SK-N-SH (cell line): ENCODE measurements at regions not wholly inside any gene's neighbourhood (a gene's known extent, or its start where the extent isn't known, plus 50 kb on each side); places are given as distances from the start of the nearest gene placed in this dataset.

Source experiments
- CTCF ChIA-PET: fragments of 300-600, 350-600 bp; formaldehyde crosslinking; extraction: SDS; loops from one replicate; lab custom pipeline; 2021; lab: Yijun Ruan, JAX
- POLR2A ChIA-PET: fragments of 350-600 bp; sonication (Branson Sonifier 250); formaldehyde crosslinking; extraction: SDS; loops from one replicate; lab custom pipeline; 2020; ENCODE audit warnings: antibody characterized with exemption, inconsistent platforms; lab: Yijun Ruan, JAX
- DNase-seq: peaks from one replicate; pipeline ENCODE4 v3.0.0; 2012
- H2AFZ ChIP-seq: fragments of 200-600 bp; sonication (generic); 2 replicates; pipeline ENCODE4 v1.8.1; 2016; ENCODE audit warnings: antibody characterized with exemption, mild to moderate bottlenecking, low read depth
- H3F3A ChIP-seq: fragments of 200-600 bp; sonication (generic); replicated peaks from 2 replicates; pipeline ENCODE3; 2016; ENCODE audit warnings: antibody characterized with exemption, mild to moderate bottlenecking; ENCODE audit not compliant: insufficient read depth
- H3K27ac ChIP-seq, 2 experiments: fragments of 200-500 bp in 1 of 2; fragments of 200-600 bp in 1 of 2; sonication (Bioruptor generic) in 1 of 2; sonication (generic), shearing (Covaris generic) in 1 of 2; 2 replicates each; pipeline versions ENCODE4 v1.5.1 to v1.6.1; 2014 to 2016; ENCODE audit warnings: low read depth in 2 of 2, inconsistent platforms in 1 of 2, low read length in 1 of 2, mild to moderate bottlenecking in 1 of 2, mixed read lengths in 1 of 2
- H3K27me3 ChIP-seq: fragments of 200-600 bp; sonication (generic), shearing (Covaris generic); 2 replicates; pipeline ENCODE4 v1.6.1; 2016; ENCODE audit warnings: mixed run types; ENCODE audit not compliant: insufficient read depth
- H3K36me3 ChIP-seq, 2 experiments: fragments of 200-500 bp in 1 of 2; fragments of 200-600 bp in 1 of 2; sonication (Bioruptor generic) in 1 of 2; sonication (generic) in 1 of 2; replicated peaks in 1 of 2; 2 replicates each; pipeline versions ENCODE3 to v1.5.1; 2014 to 2016; ENCODE audit warnings: low read length in 1 of 2, mild to moderate bottlenecking in 1 of 2; ENCODE audit not compliant: insufficient read depth in 2 of 2, control insufficient read depth in 1 of 2
- H3K4me1 ChIP-seq, 2 experiments: fragments of 200-500 bp in 1 of 2; fragments of 200-600 bp in 1 of 2; sonication (Bioruptor generic) in 1 of 2; sonication (generic), shearing (Covaris generic) in 1 of 2; 2 replicates each; pipeline versions ENCODE4 v1.5.1 to v1.6.1; 2014 to 2016; ENCODE audit warnings: low read depth in 1 of 2, low read length in 1 of 2, mixed run types in 1 of 2; ENCODE audit not compliant: insufficient read depth in 2 of 2, control insufficient read depth in 1 of 2
- H3K4me2 ChIP-seq: fragments of 200-600 bp; sonication (generic), shearing (Covaris generic); 2 replicates; pipeline ENCODE4 v1.6.1; 2017; ENCODE audit warnings: mixed run types
- H3K4me3 ChIP-seq, 2 experiments: fragments of 200-500 bp in 1 of 2; fragments of 200-600 bp in 1 of 2; sonication (Bioruptor generic) in 1 of 2; sonication (generic), shearing (Covaris generic) in 1 of 2; 2 replicates each; pipeline versions ENCODE4 v1.5.1 to v1.8.1; 2014 to 2016; ENCODE audit warnings: low read depth in 2 of 2, inconsistent platforms in 1 of 2, low read length in 1 of 2, mild to moderate bottlenecking in 1 of 2, mixed read lengths in 1 of 2, moderate library complexity in 1 of 2
- H3K79me2 ChIP-seq: fragments of 200-600 bp; sonication (generic); 2 replicates; pipeline ENCODE4 v1.8.1; 2017; ENCODE audit warnings: mild to moderate bottlenecking; ENCODE audit not compliant: insufficient read depth
- H3K9ac ChIP-seq: fragments of 200-600 bp; sonication (generic); 2 replicates; pipeline ENCODE4 v1.6.1; 2017; ENCODE audit warnings: mixed run types
- H3K9me2 ChIP-seq: fragments of 200-600 bp; sonication (generic); 2 replicates; pipeline ENCODE4 v1.6.1; 2017; ENCODE audit warnings: mixed run types
- H3K9me3 ChIP-seq: fragments of 200-600 bp; sonication (generic); 2 replicates; pipeline ENCODE4 v1.6.1; 2017; ENCODE audit warnings: mixed run types, mild to moderate bottlenecking, moderate library complexity
- H4K20me1 ChIP-seq: fragments of 200-600 bp; sonication (generic); 2 replicates; pipeline ENCODE4 v1.6.1; 2017; ENCODE audit warnings: mild to moderate bottlenecking, mixed run types; ENCODE audit not compliant: insufficient read depth
- EP300 ChIP-seq, 2 experiments: IDR thresholded peaks; 2 replicates each; pipeline versions ENCODE4 v1.4.0 to v1.6.1; 2012; ENCODE audit warnings: borderline replicate concordance in 1 of 2, low read depth in 1 of 2, low read length in 1 of 2
- EZH2phosphoT487 ChIP-seq: fragments of 200-600 bp; sonication (generic); IDR thresholded peaks from 2 replicates; pipeline ENCODE4 v1.6.1; 2017; ENCODE audit warnings: low read depth, mixed run types, mild to moderate bottlenecking, antibody characterized with exemption, moderate library complexity, borderline replicate concordance
- FOSL2 ChIP-seq: IDR thresholded peaks from 2 replicates; pipeline ENCODE4 v1.4.0; 2012; ENCODE audit warnings: low read depth, mild to moderate bottlenecking, moderate library complexity, borderline replicate concordance
- FOXM1 ChIP-seq: IDR thresholded peaks from 2 replicates; pipeline ENCODE4 v1.4.0; 2012; ENCODE audit warnings: low read depth, mild to moderate bottlenecking
- GATA2 ChIP-seq: sonication (generic); formaldehyde crosslinking; IDR thresholded peaks from 2 replicates; pipeline ENCODE4 v1.5.0; 2020; ENCODE audit warnings: mild to moderate bottlenecking, missing genetic modification reagents
- MEF2A ChIP-seq: IDR thresholded peaks from 2 replicates; pipeline ENCODE4 v1.4.0; 2012; ENCODE audit warnings: low read depth, borderline replicate concordance
- MXI1 ChIP-seq: IDR thresholded peaks from 2 replicates; pipeline ENCODE4 v1.6.1; 2012; ENCODE audit warnings: mild to moderate bottlenecking, low read depth, low read length, improper control_type of control experiment
- NFIC ChIP-seq: IDR thresholded peaks from 2 replicates; pipeline ENCODE4 v1.4.0; 2012; ENCODE audit warnings: borderline replicate concordance
- NRF1 ChIP-seq: IDR thresholded peaks from 2 replicates; pipeline ENCODE4 v1.6.1; 2012; ENCODE audit warnings: low read depth, mild to moderate bottlenecking, low read length
- POLR2AphosphoS5 ChIP-seq: IDR thresholded peaks from 2 replicates; pipeline ENCODE4 v1.6.1; 2012; ENCODE audit warnings: low read depth, low read length
- RAD21 ChIP-seq: IDR thresholded peaks from 2 replicates; pipeline ENCODE4 v1.6.1; 2012; ENCODE audit warnings: mild to moderate bottlenecking, low read length
- RCOR1 ChIP-seq: fragments of 150-350 bp; IDR thresholded peaks from 2 replicates; pipeline ENCODE4 v1.6.1; 2017; ENCODE audit warnings: antibody characterized with exemption, low read length
- RFX5 ChIP-seq: IDR thresholded peaks from 2 replicates; pipeline ENCODE4 v1.6.1; 2012; ENCODE audit warnings: mild to moderate bottlenecking, improper control_type of control experiment, low read length
- RXRA ChIP-seq: IDR thresholded peaks from 2 replicates; pipeline ENCODE4 v1.4.0; 2012; ENCODE audit warnings: low read depth, mild to moderate bottlenecking, borderline replicate concordance
- SIN3A ChIP-seq: IDR thresholded peaks from 2 replicates; pipeline ENCODE4 v1.6.1; 2012; ENCODE audit warnings: low read depth, mild to moderate bottlenecking, low read length, moderate library complexity, borderline replicate concordance
- SMC3 ChIP-seq: IDR thresholded peaks from 2 replicates; pipeline ENCODE4 v1.6.1; 2012; ENCODE audit warnings: low read depth, low read length, improper control_type of control experiment
- TAF1 ChIP-seq: IDR thresholded peaks from 2 replicates; pipeline ENCODE4 v1.6.1; 2012; ENCODE audit warnings: low read depth, mild to moderate bottlenecking, low read length, moderate library complexity, borderline replicate concordance
- TEAD4 ChIP-seq: IDR thresholded peaks from 2 replicates; pipeline ENCODE4 v1.4.0; 2012; ENCODE audit warnings: mild to moderate bottlenecking, borderline replicate concordance; ENCODE audit not compliant: insufficient read depth
- USF2 ChIP-seq: fragments of 150-350 bp; IDR thresholded peaks from 2 replicates; pipeline ENCODE4 v1.6.1; 2017; ENCODE audit warnings: antibody characterized with exemption, low read length, low read depth, borderline replicate concordance
- WGBS: methylation state at CpG from one replicate; pipeline ENCODE4 v1.1.6; 2017; ENCODE audit warnings: low lambda C conversion rate; 5-methylcytosine and 5-hydroxymethylcytosine counted together
- TF ChIP-seq, protein P1 (sequence below): fragments of 200-600 bp; sonication (generic); IDR thresholded peaks from 2 replicates; pipeline ENCODE4 v1.6.1; 2017; ENCODE audit warnings: antibody characterized with exemption, mild to moderate bottlenecking, moderate library complexity
- TF ChIP-seq, protein P2 (sequence below): IDR thresholded peaks from 2 replicates; pipeline ENCODE4 v1.4.0; 2012; ENCODE audit warnings: low read depth, borderline replicate concordance

GRCh38 chr4:32884198-32884597 is 2164.0 kb downstream of the PCDH7 start (continued):
- no peak for TF ChIP-seq USF2
- TF ChIP-seq EP300 (IDR thresholded peaks at IDR 0.05; ENCODE audit: borderline replicate concordance in 1 of 2, low read depth in 1 of 2, low read length in 1 of 2): no peak

DNA sequence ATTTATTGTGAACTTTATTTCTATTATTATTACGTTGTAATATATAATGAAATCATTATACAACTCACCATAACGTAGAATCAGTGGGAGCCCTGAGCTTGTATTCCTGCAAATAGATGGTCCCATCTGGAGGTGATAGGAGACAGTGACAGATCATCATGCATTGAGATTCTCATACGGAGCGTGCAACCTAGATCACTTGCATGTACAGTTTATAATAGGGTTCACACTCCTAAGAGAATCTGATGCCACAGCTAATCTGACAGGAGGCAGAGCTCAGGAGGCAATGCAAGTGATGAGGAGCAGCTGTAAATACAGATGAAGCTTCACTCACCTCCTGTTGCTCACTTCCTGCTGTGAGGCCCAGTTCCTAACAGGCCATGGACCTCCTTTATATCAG is 2170.2 kb downstream of the PCDH7 start:
- H3K9me3 ChIP-seq: no peaks in the 10 kb centered on the region
- no peak overlapping the region for H2AFZ ChIP-seq
- H3K4me3 ChIP-seq: no peak overlapping the region
- H3K9me2 ChIP-seq: no peaks in the 10 kb centered on the region
- H3K4me2 ChIP-seq: no peak overlapping the region
- no peaks in the 10 kb centered on the region for H3K36me3 ChIP-seq
- no peaks in the 10 kb centered on the region for H3K79me2 ChIP-seq
- no peak overlapping the region for H3K27ac ChIP-seq
- H3F3A ChIP-seq: no peaks in the 10 kb centered on the region
- no peaks in the 10 kb centered on the region for H3K27me3 ChIP-seq
- H3K4me1 ChIP-seq: no peaks in the 10 kb centered on the region
- TF ChIP-seq TEAD4: no peak
- TF ChIP-seq FOXM1: no peak
- no peak for TF ChIP-seq GATA2
- TF ChIP-seq, protein P1, sequence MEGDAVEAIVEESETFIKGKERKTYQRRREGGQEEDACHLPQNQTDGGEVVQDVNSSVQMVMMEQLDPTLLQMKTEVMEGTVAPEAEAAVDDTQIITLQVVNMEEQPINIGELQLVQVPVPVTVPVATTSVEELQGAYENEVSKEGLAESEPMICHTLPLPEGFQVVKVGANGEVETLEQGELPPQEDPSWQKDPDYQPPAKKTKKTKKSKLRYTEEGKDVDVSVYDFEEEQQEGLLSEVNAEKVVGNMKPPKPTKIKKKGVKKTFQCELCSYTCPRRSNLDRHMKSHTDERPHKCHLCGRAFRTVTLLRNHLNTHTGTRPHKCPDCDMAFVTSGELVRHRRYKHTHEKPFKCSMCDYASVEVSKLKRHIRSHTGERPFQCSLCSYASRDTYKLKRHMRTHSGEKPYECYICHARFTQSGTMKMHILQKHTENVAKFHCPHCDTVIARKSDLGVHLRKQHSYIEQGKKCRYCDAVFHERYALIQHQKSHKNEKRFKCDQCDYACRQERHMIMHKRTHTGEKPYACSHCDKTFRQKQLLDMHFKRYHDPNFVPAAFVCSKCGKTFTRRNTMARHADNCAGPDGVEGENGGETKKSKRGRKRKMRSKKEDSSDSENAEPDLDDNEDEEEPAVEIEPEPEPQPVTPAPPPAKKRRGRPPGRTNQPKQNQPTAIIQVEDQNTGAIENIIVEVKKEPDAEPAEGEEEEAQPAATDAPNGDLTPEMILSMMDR: no peak
- no peak for TF ChIP-seq NRF1
- TF ChIP-seq, protein P2, sequence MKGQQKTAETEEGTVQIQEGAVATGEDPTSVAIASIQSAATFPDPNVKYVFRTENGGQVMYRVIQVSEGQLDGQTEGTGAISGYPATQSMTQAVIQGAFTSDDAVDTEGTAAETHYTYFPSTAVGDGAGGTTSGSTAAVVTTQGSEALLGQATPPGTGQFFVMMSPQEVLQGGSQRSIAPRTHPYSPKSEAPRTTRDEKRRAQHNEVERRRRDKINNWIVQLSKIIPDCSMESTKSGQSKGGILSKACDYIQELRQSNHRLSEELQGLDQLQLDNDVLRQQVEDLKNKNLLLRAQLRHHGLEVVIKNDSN: no peak
- TF ChIP-seq RFX5: no peak
- DNase-seq: no peak
- no peaks in the 10 kb centered on the region for H4K20me1 ChIP-seq
- ChIA-PET CTCF (no interaction called here), POLR2A (no interaction called here)
- no peak overlapping the region for H3K9ac ChIP-seq
- WGBS: 7% methylated on average over 4 of the region's 4 CpGs

DNA sequence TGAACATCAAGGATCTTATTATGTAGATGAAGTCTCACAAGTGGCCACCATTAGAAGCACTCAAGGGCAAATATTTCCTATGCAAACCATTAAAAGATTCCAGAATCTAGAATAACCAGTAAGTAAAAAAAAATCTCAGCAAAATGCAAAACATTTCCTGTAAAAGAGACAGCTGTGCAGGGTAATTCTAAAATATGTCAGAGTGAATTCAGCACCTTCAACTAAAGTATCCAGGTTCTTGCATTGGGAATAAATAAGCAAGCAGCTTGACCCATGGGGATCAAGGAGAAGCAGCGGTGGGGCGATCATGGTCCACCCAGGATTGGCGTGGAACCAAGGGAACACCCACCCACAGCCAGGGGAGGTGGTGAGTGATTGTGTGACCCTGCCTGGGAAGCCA is 2188.9 kb downstream of the PCDH7 start:
- Histone ChIP-seq H3K4me2 (no peak overlapping the region), H3K79me2 (no peaks in the 10 kb centered on the region), H3K9me3 (no peaks in the 10 kb centered on the region), H4K20me1 (no peaks in the 10 kb centered on the region), H3K9me2 (no peaks in the 10 kb centered on the region), H3F3A (no peaks in the 10 kb centered on the region), H2AFZ (no peak overlapping the region), H3K4me1 (no peaks in the 10 kb centered on the region), H3K9ac (no peak overlapping the region), H3K4me3 (no peak overlapping the region), H3K27ac (no peak overlapping the region), H3K27me3 (no peaks in the 10 kb centered on the region), H3K36me3 (no peaks in the 10 kb centered on the region)
- TF ChIP-seq EP300 (IDR thresholded peaks at IDR 0.05; ENCODE audit: borderline replicate concordance in 1 of 2, low read depth in 1 of 2, low read length in 1 of 2) (no peak), RCOR1 (no peak), MXI1 (no peak), POLR2AphosphoS5 (no peak), RFX5 (no peak), RAD21 (no peak), USF2 (no peak), FOSL2 (no peak), EZH2phosphoT487 (no peak), SMC3 (no peak), NRF1 (no peak), NFIC (no peak), MEF2A (no peak), GATA2 (no peak), TAF1 (no peak), SIN3A (no peak), RXRA (no peak)
- POLR2A ChIA-PET: no interaction called here
- CTCF ChIA-PET: no interaction called here
- WGBS: 0% methylated on average over 2 of the region's 3 CpGs
- DNase-seq: no peak
